ENCODE measurements at regions not wholly inside any gene's neighbourhood (a gene's known extent, or its start where the extent isn't known, plus 50 kb on each side); places are given as distances from the start of the nearest gene placed in this dataset.

DNA sequence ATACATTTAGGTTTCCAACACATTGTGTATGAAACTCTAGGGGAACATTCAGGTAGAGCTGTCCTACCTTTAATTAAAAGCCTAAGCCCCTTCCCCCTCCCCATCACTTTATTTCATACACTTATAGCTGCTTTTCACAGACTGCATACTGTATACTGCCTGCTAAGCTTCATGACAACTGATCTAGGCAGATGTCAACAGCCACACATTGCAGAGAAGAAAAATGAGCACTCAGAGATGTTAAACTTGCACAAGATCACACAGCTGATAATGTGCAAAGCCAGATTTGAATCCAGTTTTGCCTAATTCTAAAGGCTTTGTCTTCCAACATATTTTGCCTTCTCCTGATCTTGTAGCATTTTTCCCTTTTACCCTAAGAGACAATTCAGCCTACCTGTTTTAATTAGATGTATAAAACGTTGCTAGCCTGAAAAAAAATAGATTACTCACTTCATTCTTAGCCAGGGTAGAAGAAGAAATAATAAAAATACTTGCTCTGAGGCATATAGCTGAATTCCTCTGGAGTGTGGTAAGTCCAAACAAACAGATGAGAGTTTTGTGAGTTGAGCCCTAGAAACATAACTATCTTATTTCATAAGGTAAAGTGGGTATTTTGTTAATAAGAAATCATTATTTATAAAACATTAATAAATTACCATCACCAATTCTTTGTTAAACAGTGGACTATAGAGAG, 56.9 kb upstream of the CAST start:
- POLR2A ChIA-PET, result no interaction called here
- Histone ChIP-seq H3K4me2 (no peak overlapping the region), H3K9me3 (no peaks in the 10 kb centered on the region), H3K27ac (0 out of 6 replicates have a peak overlapping the region, but pooled peaks of 1 of the 2 experiments have one; percentile 34), H3K4me1 (0 out of 3 replicates have a peak, but pooled peaks cover 10% of the 10 kb centered on the region), H3K4me3 (no peak overlapping the region)
- no peak for ATAC-seq
- 9% methylated on average over 1 of the region's 1 CpG for WGBS (ENCODE audit: missing lambda C conversion rate)
- TF ChIP-seq POLR2A (IDR thresholded peaks at IDR 0.05; ENCODE audit: low read length), result no peak
- no peak for TF ChIP-seq PHF8 (IDR thresholded peaks at IDR 0.05; ENCODE audit: borderline replicate concordance, low read depth)
- no peak for TF ChIP-seq JUN (IDR thresholded peaks at IDR 0.05)
- no peak for TF ChIP-seq EP300 (IDR thresholded peaks at IDR 0.05)
- CTCF ChIA-PET, result interaction anchor here (0.8 to 17.4 kb wide), 5 partner anchors 9 to 557 kb away, joined by 3 to 317 read pairs (median 6); no protein-coding TSS in a partner anchor
- no peak for FAIRE-seq
- DNase-seq (ENCODE audit: low read depth in 1 of 2, low spot score in 1 of 2), result no peak

- ATAC-seq, result no peak
- CTCF ChIA-PET, result interaction anchor here (0.7 to 3.2 kb wide), 3 partner anchors 7 to 264 kb away, joined by 3 to 20 read pairs (median 6); no protein-coding TSS in a partner anchor
- H3K27ac ChIP-seq, result no peak overlapping the region
- no peaks in the 10 kb centered on the region for H3K9me3 ChIP-seq
- TF ChIP-seq CHD2 (IDR thresholded peaks at IDR 0.05; ENCODE audit: low read length, partially characterized antibody) (no peak), MYC (IDR thresholded peaks at IDR 0.05; ENCODE audit: borderline replicate concordance, low read length) (no peak), HOXB5 (CRISPR knock-in tag; IDR thresholded peaks at IDR 0.05) (no peak), NR3C1 (IDR thresholded peaks at IDR 0.05) (no peak), CTCF (IDR thresholded peaks at IDR 0.05) (no peak), HOXB13 (CRISPR knock-in tag; IDR thresholded peaks at IDR 0.05; ENCODE audit: low read depth) (no peak), MAZ (IDR thresholded peaks at IDR 0.05; ENCODE audit: borderline replicate concordance, low read depth, low read length) (no peak), FOSL2 (IDR thresholded peaks at IDR 0.05) (no peak), FOSL2 (CRISPR knock-in tag; IDR thresholded peaks at IDR 0.05) (no peak), RFX5 (IDR thresholded peaks at IDR 0.05) (no peak)
- TF ChIP-seq, protein P1, sequence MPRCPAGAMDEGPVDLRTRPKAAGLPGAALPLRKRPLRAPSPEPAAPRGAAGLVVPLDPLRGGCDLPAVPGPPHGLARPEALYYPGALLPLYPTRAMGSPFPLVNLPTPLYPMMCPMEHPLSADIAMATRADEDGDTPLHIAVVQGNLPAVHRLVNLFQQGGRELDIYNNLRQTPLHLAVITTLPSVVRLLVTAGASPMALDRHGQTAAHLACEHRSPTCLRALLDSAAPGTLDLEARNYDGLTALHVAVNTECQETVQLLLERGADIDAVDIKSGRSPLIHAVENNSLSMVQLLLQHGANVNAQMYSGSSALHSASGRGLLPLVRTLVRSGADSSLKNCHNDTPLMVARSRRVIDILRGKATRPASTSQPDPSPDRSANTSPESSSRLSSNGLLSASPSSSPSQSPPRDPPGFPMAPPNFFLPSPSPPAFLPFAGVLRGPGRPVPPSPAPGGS (IDR thresholded peaks at IDR 0.05), result no peak
- TF ChIP-seq, protein P2, sequence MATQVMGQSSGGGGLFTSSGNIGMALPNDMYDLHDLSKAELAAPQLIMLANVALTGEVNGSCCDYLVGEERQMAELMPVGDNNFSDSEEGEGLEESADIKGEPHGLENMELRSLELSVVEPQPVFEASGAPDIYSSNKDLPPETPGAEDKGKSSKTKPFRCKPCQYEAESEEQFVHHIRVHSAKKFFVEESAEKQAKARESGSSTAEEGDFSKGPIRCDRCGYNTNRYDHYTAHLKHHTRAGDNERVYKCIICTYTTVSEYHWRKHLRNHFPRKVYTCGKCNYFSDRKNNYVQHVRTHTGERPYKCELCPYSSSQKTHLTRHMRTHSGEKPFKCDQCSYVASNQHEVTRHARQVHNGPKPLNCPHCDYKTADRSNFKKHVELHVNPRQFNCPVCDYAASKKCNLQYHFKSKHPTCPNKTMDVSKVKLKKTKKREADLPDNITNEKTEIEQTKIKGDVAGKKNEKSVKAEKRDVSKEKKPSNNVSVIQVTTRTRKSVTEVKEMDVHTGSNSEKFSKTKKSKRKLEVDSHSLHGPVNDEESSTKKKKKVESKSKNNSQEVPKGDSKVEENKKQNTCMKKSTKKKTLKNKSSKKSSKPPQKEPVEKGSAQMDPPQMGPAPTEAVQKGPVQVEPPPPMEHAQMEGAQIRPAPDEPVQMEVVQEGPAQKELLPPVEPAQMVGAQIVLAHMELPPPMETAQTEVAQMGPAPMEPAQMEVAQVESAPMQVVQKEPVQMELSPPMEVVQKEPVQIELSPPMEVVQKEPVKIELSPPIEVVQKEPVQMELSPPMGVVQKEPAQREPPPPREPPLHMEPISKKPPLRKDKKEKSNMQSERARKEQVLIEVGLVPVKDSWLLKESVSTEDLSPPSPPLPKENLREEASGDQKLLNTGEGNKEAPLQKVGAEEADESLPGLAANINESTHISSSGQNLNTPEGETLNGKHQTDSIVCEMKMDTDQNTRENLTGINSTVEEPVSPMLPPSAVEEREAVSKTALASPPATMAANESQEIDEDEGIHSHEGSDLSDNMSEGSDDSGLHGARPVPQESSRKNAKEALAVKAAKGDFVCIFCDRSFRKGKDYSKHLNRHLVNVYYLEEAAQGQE (IDR thresholded peaks at IDR 0.05), result no peak
- DNase-seq (ENCODE audit: low read depth in 1 of 2, low spot score in 1 of 2), result no peak
- H3K4me1 ChIP-seq, result peaks cover 12% of the 10 kb centered on the region
- whole genome bisulfite sequencing (ENCODE audit: missing lambda C conversion rate), result 83% methylated on average over 1 of the region's 1 CpG
- H3K4me3 ChIP-seq, result no peak overlapping the region
- POLR2A ChIA-PET, result no interaction called here
- FAIRE-seq, result no peak
- no peak overlapping the region for H3K4me2 ChIP-seq
Measured at GRCh38 chr5:96609369-96609768, 52.8 kb upstream of the CAST start.

GRCh38 chr5:96610747-96611146, 51.4 kb upstream of the CAST start:
- Histone ChIP-seq H3K4me1 (peaks cover 18% of the 10 kb centered on the region), H3K4me2 (no peak overlapping the region), H3K9me3 (no peaks in the 10 kb centered on the region), H3K27ac (0 out of 6 replicates have a peak overlapping the region, but pooled peaks of 1 of the 2 experiments have one; percentile 5), H3K4me3 (no peak overlapping the region)
- no peak for TF ChIP-seq PBX3 (IDR thresholded peaks at IDR 0.05)
- TF ChIP-seq RFX5 (IDR thresholded peaks at IDR 0.05), result no peak
- no peak for TF ChIP-seq ATOH8 (CRISPR knock-in tag; IDR thresholded peaks at IDR 0.05; ENCODE audit: low read depth)
- no peak for TF ChIP-seq ZC3H11A (IDR thresholded peaks at IDR 0.05)
- TF ChIP-seq KDM5A (IDR thresholded peaks at IDR 0.05), result no peak
- TF ChIP-seq HEYL (CRISPR knock-in tag; IDR thresholded peaks at IDR 0.05), result no peak
- TF ChIP-seq BHLHE40 (IDR thresholded peaks at IDR 0.05; ENCODE audit: low read depth, low read length), result no peak
- FAIRE-seq (no peak), ATAC-seq (no peak), DNase-seq (ENCODE audit: low read depth in 1 of 2, low spot score in 1 of 2) (no peak)
- ChIA-PET POLR2A (no interaction called here), CTCF (interaction anchor here (0.7 to 3.2 kb wide), 4 partner anchors 9 to 265 kb away, joined by 4 to 20 read pairs (median 6); no protein-coding TSS in a partner anchor)
- WGBS (ENCODE audit: missing lambda C conversion rate), result 87% methylated on average over 4 of the region's 4 CpGs
